ENCODE measurements at regions not wholly inside any gene's neighbourhood (a gene's known extent, or its start where the extent isn't known, plus 50 kb on each side); places are given as distances from the start of the nearest gene placed in this dataset.

GRCh38 chr12:124497039-124497438 lies 70.4 kb downstream of the NCOR2 start:
- TF ChIP-seq CTCF (IDR thresholded peaks at IDR 0.05) = no peak
- no peak for TF ChIP-seq POLR2A (IDR thresholded peaks at IDR 0.05)
